ENCODE measurements at regions not wholly inside any gene's neighbourhood (a gene's known extent, or its start where the extent isn't known, plus 50 kb on each side); places are given as distances from the start of the nearest gene placed in this dataset.

- no peak for DNase-seq
These were observed 264.4 kb upstream of the GAS1 start for GRCh38 chr9:87211669-87212068.

DNA sequence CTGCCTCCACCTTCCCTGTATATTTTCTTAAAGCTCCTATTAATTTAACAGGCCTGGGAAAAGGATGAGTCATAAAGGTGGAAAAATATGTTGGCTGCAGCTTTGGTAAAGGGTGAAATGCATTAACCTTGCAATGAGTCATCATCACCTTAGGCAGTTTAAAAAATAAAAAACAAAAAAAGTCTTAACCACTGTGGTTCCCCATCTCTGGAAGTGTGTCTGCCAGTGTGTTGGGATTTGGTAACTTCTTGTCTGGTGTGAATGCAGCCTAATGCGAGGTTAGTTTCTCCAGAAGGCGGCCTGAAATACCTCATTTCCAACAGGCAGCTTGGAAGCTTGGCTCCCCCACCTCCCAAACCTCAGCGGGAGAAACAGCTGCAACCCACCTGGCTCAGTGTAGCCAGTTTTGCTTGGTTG is 265.3 kb upstream of the GAS1 start:
- DNase-seq, result no peak

DNA sequence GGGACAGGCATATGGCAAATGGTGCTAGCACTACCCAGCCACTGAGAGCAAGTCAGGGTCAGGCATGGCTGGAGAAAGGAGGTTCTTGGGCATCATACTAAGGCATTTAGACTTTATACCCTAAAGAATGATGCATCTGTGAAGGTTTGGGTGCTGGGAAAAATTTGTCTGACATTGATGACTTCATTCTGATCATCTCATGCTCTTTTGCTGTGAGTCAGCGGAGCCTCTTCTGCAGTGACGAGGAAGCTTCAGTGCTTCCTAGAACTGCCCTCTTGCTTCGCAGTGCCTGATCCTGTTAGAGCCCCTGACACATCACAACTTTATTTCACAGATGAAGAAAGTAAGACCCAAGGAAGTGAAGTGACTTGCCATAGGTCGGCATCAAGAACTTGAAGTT is 266.6 kb upstream of the GAS1 start:
- DNase-seq, result peak; percentile 31

DNA sequence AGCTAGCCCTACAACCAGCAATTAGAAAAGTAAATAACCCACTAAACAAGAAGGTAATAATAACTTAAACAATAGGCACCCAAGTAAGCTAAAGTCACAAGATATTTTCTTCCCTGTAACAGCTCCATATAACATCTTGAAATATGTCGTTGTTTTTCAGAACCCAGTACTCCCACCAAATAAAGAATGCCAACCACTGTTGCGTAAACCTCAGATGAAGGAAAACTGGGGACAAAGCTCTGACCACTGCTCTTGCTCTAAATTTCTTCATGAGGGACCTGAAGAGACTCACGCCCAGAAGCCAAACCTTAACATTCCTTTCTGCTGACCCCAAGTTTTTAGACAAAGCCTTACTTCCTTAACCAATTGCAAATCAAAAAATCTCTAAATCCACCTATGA is 267.7 kb upstream of the GAS1 start:
- no peak for DNase-seq

DNA sequence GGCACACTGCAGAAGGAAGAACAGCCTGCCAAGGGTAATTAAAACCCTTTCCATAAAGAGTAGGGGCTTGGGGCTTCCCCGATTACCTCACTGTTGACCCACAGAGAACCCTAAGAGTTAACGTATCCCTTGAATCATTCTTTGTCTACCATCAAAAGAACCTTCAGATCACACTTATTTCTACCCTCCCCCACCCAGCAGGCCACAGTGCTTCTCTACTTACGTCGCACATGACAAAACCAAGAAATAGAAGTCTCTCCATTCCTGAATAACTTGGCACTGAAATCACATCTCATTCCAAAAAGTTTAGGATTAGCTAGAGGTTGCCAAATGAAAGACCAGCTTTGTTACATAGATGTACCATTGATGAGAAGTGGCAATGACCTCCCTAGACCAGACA is 268.7 kb upstream of the GAS1 start:
- no peak for DNase-seq

DNA sequence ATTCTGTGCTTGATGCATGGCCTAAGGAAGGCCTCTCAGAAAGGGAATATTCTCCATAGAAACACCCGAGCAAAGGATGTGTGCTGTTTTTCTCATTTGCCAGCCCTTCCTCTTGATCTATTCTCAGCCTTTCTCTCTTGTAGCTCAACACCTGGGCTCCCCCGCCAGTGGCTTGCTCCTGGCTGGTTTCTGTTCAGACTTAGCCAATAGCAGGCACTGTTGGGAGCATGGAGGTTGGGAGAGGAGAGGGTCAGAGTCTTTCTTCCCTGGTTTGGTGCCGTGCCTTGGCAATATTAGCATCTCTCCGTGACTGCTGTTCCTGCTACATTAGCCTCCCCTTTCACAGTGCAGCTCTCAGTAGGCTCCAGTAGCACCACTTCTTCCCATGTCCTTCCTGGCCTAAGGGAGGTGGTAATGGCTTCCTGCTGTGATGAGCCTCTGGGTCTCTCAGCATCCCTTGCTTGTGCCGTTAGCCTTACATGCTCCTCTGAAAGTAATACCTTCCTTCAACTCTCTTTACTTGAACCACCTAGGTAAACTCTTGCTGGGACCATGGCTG is 269.7 kb upstream of the GAS1 start:
- no peak for DNase-seq

GRCh38 chr9:87223392-87224246 is 274.0 kb upstream of the DAPK1 start:
- DNase-seq, result no peak

- no peak for DNase-seq
These were observed 270.8 kb upstream of the DAPK1 start for GRCh38 chr9:87226896-87227295.

DNA sequence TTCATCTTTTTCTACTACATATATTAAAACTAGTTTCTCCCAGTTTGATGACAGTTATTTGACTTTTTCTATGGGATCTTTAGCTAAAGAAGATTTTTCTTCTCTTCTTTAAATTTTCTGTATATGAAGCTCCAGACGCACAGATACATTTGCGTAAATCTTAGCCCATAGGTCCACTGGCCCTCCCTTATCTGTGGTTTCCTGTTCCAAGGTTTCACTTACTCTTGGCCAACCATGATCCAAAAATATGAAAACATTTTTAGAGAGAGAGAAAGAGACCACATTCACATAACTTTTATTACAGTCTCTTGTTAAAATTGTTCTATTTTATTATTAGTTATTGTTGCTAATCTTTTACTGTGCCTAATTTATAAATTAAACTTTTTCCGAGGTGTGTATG is 270.2 kb upstream of the DAPK1 start:
- DNase-seq, result no peak

DNA sequence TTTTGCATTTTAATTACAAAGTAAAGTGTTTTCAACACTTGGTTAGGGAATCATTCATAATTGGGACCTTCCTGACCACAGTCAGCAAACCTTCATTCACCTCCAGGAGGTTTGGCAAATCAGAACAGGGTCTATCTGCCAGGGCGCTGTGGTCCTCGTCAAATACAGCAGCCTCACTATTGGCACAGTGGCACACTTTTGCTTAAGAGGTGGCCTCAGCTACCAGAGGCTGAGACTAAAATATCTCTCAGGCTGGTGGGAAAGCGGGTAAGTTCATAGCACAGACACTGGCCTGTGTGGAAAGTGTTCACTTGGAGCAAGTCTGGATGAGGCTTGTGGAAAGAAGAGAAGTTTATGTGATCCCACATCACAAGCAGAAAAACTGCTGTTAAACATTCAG is 268.6 kb upstream of the DAPK1 start:
- no peak for DNase-seq

GRCh38 chr9:87233431-87233830 is 264.2 kb upstream of the DAPK1 start:
- DNase-seq, result no peak

DNA sequence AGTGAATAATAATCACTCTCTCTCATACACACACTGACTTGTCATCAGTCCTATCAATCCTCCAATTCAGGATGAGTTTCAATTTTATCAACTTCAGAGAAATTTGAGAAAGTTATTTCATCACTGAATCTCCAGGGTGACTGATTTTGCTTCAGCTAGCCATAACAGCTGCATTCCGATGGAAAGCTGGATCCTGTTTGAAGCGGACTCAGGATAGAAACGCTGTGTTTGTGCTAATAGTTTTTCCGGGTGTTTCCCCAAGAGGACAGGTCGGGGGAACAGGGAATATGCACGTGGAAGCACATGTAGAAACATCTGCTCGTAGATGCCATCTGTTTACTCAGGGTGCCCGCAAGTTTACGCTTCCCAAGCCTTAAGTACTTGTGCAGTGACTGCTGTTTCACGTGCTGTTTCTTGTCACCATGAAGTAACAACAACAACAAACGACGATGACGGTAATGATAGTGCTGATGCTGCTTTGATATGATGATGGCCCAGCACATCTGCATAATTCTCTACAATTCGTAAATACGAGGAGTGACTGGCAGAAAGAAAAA is 263.7 kb upstream of the DAPK1 start:
- DNase-seq, result no peak

DNA sequence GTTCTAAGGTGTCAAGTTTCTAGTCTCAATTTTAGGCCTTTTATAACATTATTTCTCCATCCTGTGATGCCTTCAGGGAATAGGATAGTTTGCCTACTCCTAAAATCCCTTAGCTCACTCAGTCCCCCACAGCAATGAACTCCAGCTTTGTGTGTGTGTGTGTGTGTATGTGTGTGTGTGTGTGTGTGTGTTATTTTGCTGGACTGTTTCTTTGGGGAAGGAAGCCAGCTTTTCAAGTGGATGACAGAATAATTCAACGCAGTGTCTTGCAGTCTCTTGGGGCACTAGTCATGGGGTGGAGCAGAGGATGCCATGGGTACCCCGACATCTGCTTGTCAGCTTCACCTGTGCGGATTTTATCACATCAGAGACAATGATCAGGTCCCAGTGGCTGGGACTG is 262.8 kb upstream of the DAPK1 start:
- no peak for DNase-seq

GRCh38 chr9:87236546-87236945 is 261.1 kb upstream of the DAPK1 start:
- DNase-seq, result no peak

DNA sequence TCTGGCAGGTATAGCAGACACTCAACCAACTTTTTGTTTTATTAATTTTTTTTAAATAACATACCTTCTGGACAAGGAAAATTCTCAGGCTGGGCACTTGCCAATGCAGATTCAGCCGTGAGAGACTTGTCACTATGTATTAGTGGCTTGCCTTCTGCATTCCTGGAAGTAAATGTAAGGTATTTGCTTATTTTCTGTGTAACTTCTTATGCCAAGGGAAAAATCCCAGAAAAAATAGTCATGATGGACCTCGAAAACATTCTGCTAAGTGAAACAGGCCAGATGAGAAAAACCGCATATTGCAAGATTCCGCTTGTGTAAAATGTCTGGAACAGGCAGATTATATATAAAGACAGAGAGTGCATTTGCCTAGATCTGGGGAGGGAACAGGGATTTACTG is 260.3 kb upstream of the DAPK1 start:
- no peak for DNase-seq

DNA sequence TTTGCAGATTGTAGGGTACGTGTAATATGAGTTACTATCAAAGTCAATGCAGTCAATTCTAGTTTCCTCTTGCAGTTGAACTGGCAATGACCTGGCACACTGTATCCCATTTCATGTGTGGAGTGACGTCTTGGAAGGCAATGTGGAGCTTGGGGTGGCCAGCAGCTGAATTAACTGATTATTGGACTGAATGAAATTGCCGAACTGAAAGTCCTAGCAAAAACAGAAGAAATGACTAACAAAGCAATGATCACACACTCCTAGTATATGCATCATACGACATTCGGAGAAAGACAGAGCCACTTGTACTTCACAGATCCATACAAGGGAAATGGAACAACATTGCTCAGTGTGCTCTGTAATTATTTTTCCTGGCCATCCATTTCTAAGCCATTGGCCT is 259.1 kb upstream of the DAPK1 start:
- no peak for DNase-seq

GRCh38 chr9:87239312-87239711 is 258.4 kb upstream of the DAPK1 start:
- DNase-seq, result no peak

DNA sequence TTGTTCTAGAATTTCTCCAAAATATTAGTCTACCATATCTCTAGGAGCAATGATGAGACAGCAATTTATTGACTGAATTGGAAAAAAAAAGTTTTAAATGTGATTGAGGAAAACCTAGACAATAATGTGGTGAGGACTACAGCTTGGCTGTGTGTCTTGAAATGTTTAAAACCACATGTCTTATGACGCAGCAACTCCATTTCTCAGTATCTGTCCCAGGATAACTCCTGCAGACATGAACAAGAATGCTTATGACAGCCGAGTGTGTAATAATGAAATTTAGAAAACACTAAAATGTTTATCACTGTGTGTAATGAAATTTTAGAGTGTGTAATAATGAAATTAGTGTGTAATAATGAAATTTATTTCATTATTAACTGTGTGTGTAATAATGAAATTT is 254.1 kb upstream of the DAPK1 start:
- peak; percentile 22 for DNase-seq

DNA sequence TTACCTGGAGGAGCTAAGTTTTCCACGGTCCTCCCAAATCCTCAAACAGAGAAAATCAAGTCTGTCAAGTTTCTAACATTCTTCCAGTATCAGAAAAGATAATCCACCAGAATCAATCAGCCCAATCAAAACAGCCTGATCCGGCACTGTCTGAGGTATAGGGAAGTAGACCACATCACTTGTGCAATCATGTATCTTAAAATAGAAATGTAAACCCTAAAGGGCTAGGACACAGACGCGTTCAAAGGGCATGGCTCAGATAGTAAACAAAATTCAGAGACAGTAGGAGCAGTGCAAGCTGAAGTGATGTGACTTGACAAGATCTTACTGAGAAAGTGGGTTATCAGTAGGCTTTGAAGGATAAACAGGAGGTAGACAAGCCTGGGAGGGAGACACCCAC is 252.4 kb upstream of the DAPK1 start:
- no peak for DNase-seq

DNA sequence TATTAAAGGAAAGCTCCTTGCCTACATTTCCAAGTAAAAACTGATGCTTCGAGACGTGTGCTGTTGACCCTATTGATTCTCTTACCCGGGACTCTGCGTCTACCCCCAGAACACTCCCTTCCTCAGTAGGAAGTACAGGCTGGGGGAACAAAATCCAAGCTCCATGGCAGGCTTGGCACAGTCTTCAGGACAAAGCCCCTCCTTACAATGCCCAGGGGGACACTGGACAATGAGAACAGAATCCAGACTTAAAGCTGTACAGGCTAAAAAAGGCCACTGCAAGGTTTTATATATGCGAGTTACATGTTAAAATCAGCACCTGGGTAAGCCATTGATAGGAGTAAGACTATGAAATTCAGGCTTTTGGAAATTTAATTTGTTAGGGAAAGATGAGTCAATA is 250.6 kb upstream of the DAPK1 start:
- no peak for DNase-seq

DNA sequence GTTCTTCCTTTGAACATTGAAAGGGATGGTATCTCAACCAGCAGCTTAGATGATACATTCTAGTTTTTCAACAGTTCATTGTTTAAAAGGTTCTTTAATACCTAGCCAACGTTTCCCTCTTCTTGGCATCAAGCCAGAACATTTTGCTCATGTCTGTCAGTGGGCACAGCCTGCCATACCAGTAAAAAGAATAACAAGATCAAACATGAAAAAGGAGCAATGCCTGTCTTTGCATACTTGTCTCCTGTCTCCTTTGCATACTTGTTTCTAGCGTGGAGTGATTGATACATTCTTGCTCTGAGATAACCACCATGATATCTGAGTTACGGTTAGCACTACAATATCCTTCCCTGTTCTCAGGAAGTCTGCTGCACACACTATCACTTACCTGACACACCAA is 248.6 kb upstream of the DAPK1 start:
- no peak for DNase-seq

DNA sequence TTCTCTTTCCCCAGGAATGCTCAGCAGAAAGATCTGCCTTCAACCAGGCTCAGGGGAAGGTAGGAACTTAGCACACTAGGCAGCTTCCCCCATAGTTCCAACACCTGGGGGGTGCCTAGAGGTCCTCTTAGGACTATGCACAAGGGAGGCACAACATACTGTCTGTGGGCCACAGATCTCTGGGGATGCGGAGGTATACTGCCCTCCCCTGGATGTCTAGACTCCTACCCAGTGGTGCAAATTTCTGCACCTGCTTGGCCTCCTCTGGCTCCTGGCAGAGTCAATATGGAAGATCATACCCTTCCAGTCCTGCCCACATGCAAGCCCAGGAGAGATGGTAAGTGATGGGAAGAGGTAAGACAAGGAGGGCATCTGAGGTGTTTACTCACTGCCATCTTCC is 247.5 kb upstream of the DAPK1 start:
- no peak for DNase-seq

- no peak for DNase-seq
These were observed 242.1 kb upstream of the DAPK1 start for GRCh38 chr9:87255431-87256155.

GRCh38 chr9:87256973-87257372 is 240.7 kb upstream of the DAPK1 start:
- no peak for DNase-seq
